ENCODE measurements at regions not wholly inside any gene's neighbourhood (a gene's known extent, or its start where the extent isn't known, plus 50 kb on each side); places are given as distances from the start of the nearest gene placed in this dataset.

- H3K4ac ChIP-seq (ENCODE audit: low read depth, low read length): no peak overlapping the region
- no peaks in the 10 kb centered on the region for H4K20me1 ChIP-seq (ENCODE audit: control insufficient read depth, insufficient read depth, insufficient read length)
- H4K5ac ChIP-seq (ENCODE audit: insufficient read length, low read depth, low read length): no peak overlapping the region
- H3K18ac ChIP-seq (ENCODE audit: insufficient read length, low read depth, low read length): no peak overlapping the region
- H3K9ac ChIP-seq (ENCODE audit: extremely low read depth, insufficient read length, low read length): no peak overlapping the region
- H4K8ac ChIP-seq (replicated peaks; ENCODE audit: insufficient read length, low read depth, low read length): no peak overlapping the region
- H3K79me1 ChIP-seq (ENCODE audit: insufficient read depth, low read depth, low read length, poor library complexity, severe bottlenecking): no peaks in the 10 kb centered on the region
- no peak overlapping the region for H4K91ac ChIP-seq (ENCODE audit: insufficient read length, low read depth, low read length)
- no peaks in the 10 kb centered on the region for H3K23me2 ChIP-seq (ENCODE audit: insufficient read length, low read depth, low read length, poor library complexity, severe bottlenecking)
- H3K4me1 ChIP-seq (ENCODE audit: insufficient read depth, low read length): peaks cover 13% of the 10 kb centered on the region; the same call in 1 of the 2 replicates
- no peak overlapping the region for H3K4me3 Mint-ChIP-seq
- no peak overlapping the region for H2AFZ ChIP-seq (ENCODE audit: low read length)
- H3K9me3 Mint-ChIP-seq: peaks cover 4 to 8% of the 10 kb centered on the region in 2 experiments; a peak in 4 of 5 replicates
- H3K23ac ChIP-seq (ENCODE audit: insufficient read length, low read depth, low read length): no peak overlapping the region
- no CpG with 5 or more reads among the region's 3 CpGs for WGBS (ENCODE audit: extremely low coverage, insufficient read length, low lambda C conversion rate)
- H3K4me2 ChIP-seq (ENCODE audit: insufficient read depth, insufficient read length, low read length): no peak overlapping the region
- H2BK120ac ChIP-seq (ENCODE audit: low read depth, low read length, poor library complexity, severe bottlenecking): no peak overlapping the region
- no peak overlapping the region for H2BK5ac ChIP-seq (ENCODE audit: insufficient read length, low read length)
- no peaks in the 10 kb centered on the region for H3K27me3 ChIP-seq (ENCODE audit: insufficient read depth, low read length)
- H2BK20ac ChIP-seq (ENCODE audit: low read depth, low read length, poor library complexity, severe bottlenecking): no peak overlapping the region
- no peak overlapping the region for H3K27ac ChIP-seq (ENCODE audit: insufficient read length, low read depth, low read length)
- H3K4me1 Mint-ChIP-seq: peaks cover 40 to 54% of the 10 kb centered on the region in 2 experiments
- no peak overlapping the region for H2BK12ac ChIP-seq (ENCODE audit: insufficient read length, low read depth, low read length)
- H2BK15ac ChIP-seq (ENCODE audit: low read depth, low read length): no peak overlapping the region
- no peak overlapping the region for H3K14ac ChIP-seq (ENCODE audit: insufficient read depth, low read length)
- H3K9me3 ChIP-seq (ENCODE audit: control insufficient read depth, low read depth, low read length): no peaks in the 10 kb centered on the region
- peaks cover 3 to 6% (median 6%) of the 10 kb centered on the region in 3 experiments; a peak in 2 of 7 replicates for H3K36me3 Mint-ChIP-seq (ENCODE audit: insufficient read depth in 1 of 3, low read depth in 3 of 3)
- DNase-seq: no peak
- no peak overlapping the region for H3K27ac Mint-ChIP-seq
- H3K27me3 Mint-ChIP-seq (ENCODE audit: low read depth): no peaks in the 10 kb centered on the region
- H2AK5ac ChIP-seq (ENCODE audit: insufficient read length, low read length): no peak overlapping the region
- TF ChIP-seq CTCF (conservative IDR thresholded peaks at IDR 0.05): no peak
- no peaks in the 10 kb centered on the region for H3K79me2 ChIP-seq (ENCODE audit: insufficient read depth, low read length)
- no peak overlapping the region for H3T11ph ChIP-seq (ENCODE audit: low read length)
- no peak overlapping the region for H3K56ac ChIP-seq (ENCODE audit: insufficient read length, low read depth, low read length)
These were observed 112.7 kb upstream of the TMPO start for GRCh38 chr12:98402671-98403070.

Measured in H9 (cell line).